Skeletal muscle satellite cell (primary cell): ENCODE measurements at regions not wholly inside any gene's neighbourhood (a gene's known extent, or its start where the extent isn't known, plus 50 kb on each side); places are given as distances from the start of the nearest gene placed in this dataset.

Experiments used
- H3K27me3 ChIP-seq: 2 replicates; pipeline ENCODE4 v1.7.0; 2013; ENCODE audit warnings: low read length; ENCODE audit not compliant: control insufficient read depth, insufficient read depth
- H3K36me3 ChIP-seq: 2 replicates; pipeline ENCODE4 v1.7.0; 2013; ENCODE audit warnings: mild to moderate bottlenecking, control low read depth, low read length; ENCODE audit not compliant: insufficient read depth
- H3K4me1 ChIP-seq: 2 replicates; pipeline ENCODE4 v1.7.0; 2013; ENCODE audit warnings: low read length; ENCODE audit not compliant: control insufficient read depth, insufficient read depth
- H3K4me2 ChIP-seq: 2 replicates; pipeline ENCODE4 v1.7.0; 2013; ENCODE audit warnings: mild to moderate bottlenecking, low read length
- H3K4me3 ChIP-seq: 2 replicates; pipeline ENCODE4 v1.7.0; 2013; ENCODE audit warnings: low read length
- H3K9ac ChIP-seq: 2 replicates; pipeline ENCODE4 v1.7.0; 2013; ENCODE audit warnings: mild to moderate bottlenecking, low read depth, low read length, moderate library complexity
- H3K9me3 ChIP-seq: replicated peaks from 2 replicates; pipeline ENCODE4 v1.7.0; 2013; ENCODE audit warnings: mild to moderate bottlenecking, control low read depth, low read length

- Histone ChIP-seq H3K9ac (no peak overlapping the region), H3K4me3 (no peak overlapping the region)
These were observed 311.0 kb downstream of the GABRB2 start for GRCh38 chr5:161235569-161235968.

GRCh38 chr5:161233553-161233952 is 313.0 kb downstream of the GABRB2 start:
- Histone ChIP-seq H3K4me2 (no peak overlapping the region), H3K9ac (no peak overlapping the region), H3K4me3 (no peak overlapping the region), H3K9me3 (peaks cover 3% of the 10 kb centered on the region), H3K4me1 (no peaks in the 10 kb centered on the region), H3K36me3 (no peaks in the 10 kb centered on the region), H3K27me3 (no peaks in the 10 kb centered on the region)

More at GRCh38 chr5:161235569-161235968, 311.0 kb downstream of the GABRB2 start:
- Histone ChIP-seq H3K4me1 (no peaks in the 10 kb centered on the region), H3K27me3 (no peaks in the 10 kb centered on the region), H3K4me2 (no peak overlapping the region), H3K9me3 (peaks cover 3% of the 10 kb centered on the region), H3K36me3 (no peaks in the 10 kb centered on the region)

GRCh38 chr5:161230221-161230620 is 316.3 kb downstream of the GABRB2 start:
- no peaks in the 10 kb centered on the region for H3K4me1 ChIP-seq
- H3K36me3 ChIP-seq, result no peaks in the 10 kb centered on the region
- no peak overlapping the region for H3K4me2 ChIP-seq
- H3K27me3 ChIP-seq, result no peaks in the 10 kb centered on the region
- H3K9me3 ChIP-seq, result no peaks in the 10 kb centered on the region
- no peak overlapping the region for H3K9ac ChIP-seq
- no peak overlapping the region for H3K4me3 ChIP-seq

GRCh38 chr5:161219816-161220215 is 326.7 kb downstream of the GABRB2 start:
- Histone ChIP-seq H3K4me1 (no peaks in the 10 kb centered on the region), H3K4me2 (no peak overlapping the region), H3K27me3 (no peaks in the 10 kb centered on the region), H3K9me3 (no peaks in the 10 kb centered on the region), H3K36me3 (no peaks in the 10 kb centered on the region), H3K9ac (no peak overlapping the region), H3K4me3 (no peak overlapping the region)

GRCh38 chr5:161216877-161217276 is 329.6 kb downstream of the GABRB2 start:
- Histone ChIP-seq H3K9me3 (peaks cover 2% of the 10 kb centered on the region), H3K9ac (no peak overlapping the region), H3K27me3 (no peaks in the 10 kb centered on the region), H3K4me3 (no peak overlapping the region), H3K36me3 (no peaks in the 10 kb centered on the region), H3K4me2 (no peak overlapping the region), H3K4me1 (no peaks in the 10 kb centered on the region)

- no peaks in the 10 kb centered on the region for H3K27me3 ChIP-seq
- no peak overlapping the region for H3K4me3 ChIP-seq
- H3K4me2 ChIP-seq, result no peak overlapping the region
- H3K9me3 ChIP-seq, result peaks cover 2% of the 10 kb centered on the region
- no peak overlapping the region for H3K9ac ChIP-seq
- no peaks in the 10 kb centered on the region for H3K36me3 ChIP-seq
- no peaks in the 10 kb centered on the region for H3K4me1 ChIP-seq
These were observed 334.3 kb downstream of the GABRB2 start for GRCh38 chr5:161212123-161212712.

GRCh38 chr5:161201558-161201957 is 345.0 kb downstream of the GABRB2 start:
- Histone ChIP-seq H3K9ac (no peak overlapping the region), H3K4me1 (no peaks in the 10 kb centered on the region), H3K4me2 (no peak overlapping the region), H3K36me3 (no peaks in the 10 kb centered on the region), H3K27me3 (no peaks in the 10 kb centered on the region), H3K4me3 (no peak overlapping the region), H3K9me3 (no peaks in the 10 kb centered on the region)

GRCh38 chr5:161190778-161191177 is 338.8 kb upstream of the ATP10B start:
- Histone ChIP-seq H3K4me2 (no peak overlapping the region), H3K27me3 (no peaks in the 10 kb centered on the region), H3K9me3 (no peaks in the 10 kb centered on the region), H3K9ac (no peak overlapping the region), H3K4me1 (no peaks in the 10 kb centered on the region), H3K36me3 (no peaks in the 10 kb centered on the region), H3K4me3 (no peak overlapping the region)

- Histone ChIP-seq H3K27me3 (no peaks in the 10 kb centered on the region), H3K4me3 (no peak overlapping the region), H3K36me3 (no peaks in the 10 kb centered on the region), H3K4me1 (no peaks in the 10 kb centered on the region), H3K4me2 (no peak overlapping the region), H3K9ac (no peak overlapping the region), H3K9me3 (no peaks in the 10 kb centered on the region)
These were observed 338.1 kb upstream of the ATP10B start for GRCh38 chr5:161190086-161190485.

- no peak overlapping the region for H3K9ac ChIP-seq
- no peaks in the 10 kb centered on the region for H3K36me3 ChIP-seq
- H3K27me3 ChIP-seq, result no peaks in the 10 kb centered on the region
- no peak overlapping the region for H3K4me3 ChIP-seq
- H3K9me3 ChIP-seq, result no peaks in the 10 kb centered on the region
- H3K4me2 ChIP-seq, result no peak overlapping the region
- no peaks in the 10 kb centered on the region for H3K4me1 ChIP-seq
These were observed 337.4 kb upstream of the ATP10B start for GRCh38 chr5:161189452-161189851.

- H3K36me3 ChIP-seq, result no peaks in the 10 kb centered on the region
- no peaks in the 10 kb centered on the region for H3K4me1 ChIP-seq
- no peak overlapping the region for H3K4me2 ChIP-seq
- H3K27me3 ChIP-seq, result no peaks in the 10 kb centered on the region
- no peak overlapping the region for H3K4me3 ChIP-seq
- no peak overlapping the region for H3K9ac ChIP-seq
- H3K9me3 ChIP-seq, result no peaks in the 10 kb centered on the region
These were observed 331.5 kb upstream of the ATP10B start for GRCh38 chr5:161183559-161183958.

GRCh38 chr5:161176221-161176620 is 324.2 kb upstream of the ATP10B start:
- Histone ChIP-seq H3K9me3 (no peaks in the 10 kb centered on the region), H3K4me3 (no peak overlapping the region), H3K9ac (no peak overlapping the region), H3K4me1 (no peaks in the 10 kb centered on the region), H3K27me3 (no peaks in the 10 kb centered on the region), H3K4me2 (no peak overlapping the region), H3K36me3 (no peaks in the 10 kb centered on the region)
